ENCODE measurements at regions not wholly inside any gene's neighbourhood (a gene's known extent, or its start where the extent isn't known, plus 50 kb on each side); places are given as distances from the start of the nearest gene placed in this dataset.
A peak's percentile ranks its signal among the peaks of the same experiment; 100 is the strongest.

DNA sequence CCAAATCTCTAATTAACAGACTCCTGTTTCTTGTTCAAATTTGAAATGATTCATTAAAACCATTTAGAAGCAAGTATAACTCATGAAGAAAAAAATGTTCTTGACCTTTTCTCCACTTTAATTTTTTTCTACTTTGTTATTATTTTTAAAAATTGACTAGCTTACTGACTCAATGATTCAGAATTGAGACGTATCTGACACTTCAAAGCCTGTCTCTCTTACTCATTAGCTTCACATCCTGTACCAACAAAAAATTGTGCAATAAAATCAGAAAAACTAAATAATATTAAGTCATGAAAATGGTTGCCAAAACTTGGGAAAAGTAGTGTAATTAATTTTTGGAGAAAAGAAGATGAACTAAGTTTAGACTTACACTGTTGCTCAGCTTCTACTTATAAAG lies 331.2 kb downstream of the SLC16A7 start:
- Histone ChIP-seq H3K4me3 (ENCODE audit: low read depth, low read length) (peak overlapping the region; percentile 38; the same call in 1 of the 2 replicates), H3K27me3 (ENCODE audit: insufficient read depth, low read length) (no peaks in the 10 kb centered on the region), H3K36me3 (ENCODE audit: insufficient read depth, low read length) (no peaks in the 10 kb centered on the region; the same call in 1 of the 2 replicates), H3K4me1 (ENCODE audit: control insufficient read depth, insufficient read depth, low read length, unreplicated experiment) (peaks cover 33% of the 10 kb centered on the region), H3K79me2 (ENCODE audit: control insufficient read depth, insufficient read depth, low read length, unreplicated experiment) (no peaks in the 10 kb centered on the region), H2AFZ (ENCODE audit: low read length, unreplicated experiment) (peak overlapping the region; percentile 80), H3K27ac (ENCODE audit: low read depth, low read length) (peak overlapping the region; percentile 21)

DNA sequence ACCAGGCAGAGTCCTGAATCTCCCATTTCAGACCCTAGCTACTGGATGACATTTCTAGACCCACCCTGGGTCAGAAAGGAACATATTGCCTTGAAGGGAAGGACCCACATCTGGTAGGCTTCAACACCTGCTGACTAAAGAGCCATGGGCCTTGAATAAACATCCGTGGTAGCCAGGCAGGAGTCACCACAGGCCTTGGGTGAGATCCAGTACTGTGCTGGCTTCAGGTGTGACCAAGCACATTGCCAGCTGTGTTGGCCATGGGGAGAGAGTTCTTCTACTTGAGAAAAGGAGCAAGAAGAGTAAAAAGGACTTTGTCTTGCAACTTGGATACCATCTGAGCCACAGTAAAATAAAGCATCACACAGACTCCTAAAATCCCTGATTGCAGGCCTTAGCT lies 332.6 kb downstream of the SLC16A7 start:
- Histone ChIP-seq H3K27me3 (ENCODE audit: insufficient read depth, low read length) (no peaks in the 10 kb centered on the region), H2AFZ (ENCODE audit: low read length, unreplicated experiment) (no peak overlapping the region), H3K4me1 (ENCODE audit: control insufficient read depth, insufficient read depth, low read length, unreplicated experiment) (peaks cover 33% of the 10 kb centered on the region), H3K4me3 (ENCODE audit: low read depth, low read length) (peak overlapping the region; percentile 1; the same call in 1 of the 2 replicates), H3K79me2 (ENCODE audit: control insufficient read depth, insufficient read depth, low read length, unreplicated experiment) (no peaks in the 10 kb centered on the region), H3K36me3 (ENCODE audit: insufficient read depth, low read length) (peaks cover 3% of the 10 kb centered on the region; the same call in 1 of the 2 replicates), H3K27ac (ENCODE audit: low read depth, low read length) (peak overlapping the region; percentile 56)

DNA sequence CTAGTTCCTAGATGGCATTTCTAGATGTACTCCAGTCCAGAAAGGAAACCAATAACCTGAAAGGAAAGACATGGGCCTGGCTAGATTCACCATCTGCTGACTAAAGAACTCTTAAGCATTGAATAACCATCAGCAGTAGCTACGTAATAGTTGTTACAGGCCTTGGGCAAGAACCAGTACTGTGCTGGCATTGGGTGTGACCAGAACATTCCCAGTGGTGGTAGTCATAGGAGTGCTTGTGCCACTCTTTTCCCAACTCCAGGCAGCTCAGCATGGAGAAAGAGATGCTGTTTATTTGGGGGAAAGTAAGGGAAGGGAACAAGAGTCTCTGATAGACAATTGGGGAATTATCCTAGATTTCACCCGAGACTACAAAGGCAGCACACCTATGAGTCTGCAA lies 333.3 kb downstream of the SLC16A7 start:
- H3K27me3 ChIP-seq (ENCODE audit: insufficient read depth, low read length), result no peaks in the 10 kb centered on the region
- H3K27ac ChIP-seq (ENCODE audit: low read depth, low read length), result peak overlapping the region; percentile 56
- H3K79me2 ChIP-seq (ENCODE audit: control insufficient read depth, insufficient read depth, low read length, unreplicated experiment), result no peaks in the 10 kb centered on the region
- peaks cover 3% of the 10 kb centered on the region; the same call in 1 of the 2 replicates for H3K36me3 ChIP-seq (ENCODE audit: insufficient read depth, low read length)
- H2AFZ ChIP-seq (ENCODE audit: low read length, unreplicated experiment), result peak overlapping the region; percentile 67
- peaks cover 33% of the 10 kb centered on the region for H3K4me1 ChIP-seq (ENCODE audit: control insufficient read depth, insufficient read depth, low read length, unreplicated experiment)
- no peak overlapping the region for H3K4me3 ChIP-seq (ENCODE audit: low read depth, low read length)

DNA sequence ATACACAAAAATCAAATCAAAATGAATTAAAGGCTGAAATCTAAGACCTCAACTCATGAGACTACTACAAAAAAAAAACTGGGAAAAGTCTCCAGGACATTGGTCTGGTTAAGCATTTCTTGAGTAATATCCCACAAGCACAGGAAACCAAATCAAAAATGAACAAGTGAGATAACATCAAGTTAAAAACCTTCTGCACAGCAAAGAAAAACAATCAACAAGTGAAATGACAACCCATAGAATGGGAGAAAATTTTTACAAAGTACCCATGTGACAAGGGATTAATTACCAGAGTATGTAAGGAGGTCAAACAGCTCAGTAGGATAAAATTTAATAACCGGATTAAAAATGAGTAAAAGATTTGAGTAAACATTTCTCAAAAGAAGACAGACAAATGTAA lies 338.7 kb downstream of the SLC16A7 start:
- H3K4me3 ChIP-seq (ENCODE audit: low read depth, low read length), result no peak overlapping the region
- H3K36me3 ChIP-seq (ENCODE audit: insufficient read depth, low read length), result peaks cover 3% of the 10 kb centered on the region; the same call in 1 of the 2 replicates
- no peak overlapping the region for H3K27ac ChIP-seq (ENCODE audit: low read depth, low read length)
- no peaks in the 10 kb centered on the region for H3K27me3 ChIP-seq (ENCODE audit: insufficient read depth, low read length)
- H3K79me2 ChIP-seq (ENCODE audit: control insufficient read depth, insufficient read depth, low read length, unreplicated experiment), result no peaks in the 10 kb centered on the region
- no peak overlapping the region for H2AFZ ChIP-seq (ENCODE audit: low read length, unreplicated experiment)
- H3K4me1 ChIP-seq (ENCODE audit: control insufficient read depth, insufficient read depth, low read length, unreplicated experiment), result peaks cover 14% of the 10 kb centered on the region

DNA sequence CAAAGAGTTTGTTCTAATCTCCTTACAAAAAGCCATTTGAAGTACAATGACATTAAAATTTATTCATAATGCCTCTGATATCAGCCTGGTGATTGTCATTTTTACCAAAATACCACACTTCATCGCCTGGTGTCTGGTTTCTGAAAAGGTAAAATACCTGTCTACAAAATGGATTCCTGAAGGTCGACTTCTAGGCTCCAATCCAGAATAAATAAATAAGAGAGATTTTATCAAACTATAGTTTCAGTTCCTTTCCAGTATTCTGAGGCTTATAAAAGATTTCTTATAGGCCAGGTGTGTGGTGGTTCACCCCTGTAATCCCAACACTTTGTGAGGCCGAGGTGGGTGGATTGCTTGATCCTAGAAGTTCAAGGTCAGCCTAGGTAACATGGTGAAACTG lies 340.7 kb downstream of the SLC16A7 start:
- H3K27ac ChIP-seq (ENCODE audit: low read depth, low read length), result no peak overlapping the region
- H3K4me1 ChIP-seq (ENCODE audit: control insufficient read depth, insufficient read depth, low read length, unreplicated experiment), result peaks cover 19% of the 10 kb centered on the region
- no peaks in the 10 kb centered on the region for H3K27me3 ChIP-seq (ENCODE audit: insufficient read depth, low read length)

DNA sequence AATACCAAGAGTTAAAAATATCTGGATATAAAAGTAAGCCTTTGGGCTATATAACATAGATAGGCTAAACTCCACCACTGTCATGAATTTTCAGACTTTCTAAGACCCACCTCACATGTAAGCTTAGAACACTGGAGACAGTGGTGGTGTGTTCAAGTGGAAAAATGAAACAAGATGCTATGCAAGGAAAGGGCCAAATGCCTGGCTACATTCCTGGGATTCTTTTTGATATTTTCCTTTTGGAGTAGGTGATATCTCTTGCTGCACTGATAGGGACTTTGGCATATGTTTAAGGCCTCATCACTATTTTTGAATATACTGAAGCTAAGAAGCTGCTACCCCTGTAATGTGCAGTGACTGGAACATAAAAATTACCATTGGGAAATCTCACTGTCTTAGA lies 341.3 kb downstream of the SLC16A7 start:
- Histone ChIP-seq H3K4me1 (ENCODE audit: control insufficient read depth, insufficient read depth, low read length, unreplicated experiment) (peaks cover 20% of the 10 kb centered on the region), H3K27ac (ENCODE audit: low read depth, low read length) (no peak overlapping the region), H3K36me3 (ENCODE audit: insufficient read depth, low read length) (0 out of 2 replicates have a peak, but pooled peaks cover 3% of the 10 kb centered on the region)

More for the DNA sequence above, 340.7 kb downstream of the SLC16A7 start:
- Histone ChIP-seq H2AFZ (ENCODE audit: low read length, unreplicated experiment) (peak overlapping the region; percentile 24), H3K36me3 (ENCODE audit: insufficient read depth, low read length) (peaks cover 3% of the 10 kb centered on the region; the same call in 1 of the 2 replicates), H3K79me2 (ENCODE audit: control insufficient read depth, insufficient read depth, low read length, unreplicated experiment) (no peaks in the 10 kb centered on the region), H3K4me3 (ENCODE audit: low read depth, low read length) (no peak overlapping the region)

DNA sequence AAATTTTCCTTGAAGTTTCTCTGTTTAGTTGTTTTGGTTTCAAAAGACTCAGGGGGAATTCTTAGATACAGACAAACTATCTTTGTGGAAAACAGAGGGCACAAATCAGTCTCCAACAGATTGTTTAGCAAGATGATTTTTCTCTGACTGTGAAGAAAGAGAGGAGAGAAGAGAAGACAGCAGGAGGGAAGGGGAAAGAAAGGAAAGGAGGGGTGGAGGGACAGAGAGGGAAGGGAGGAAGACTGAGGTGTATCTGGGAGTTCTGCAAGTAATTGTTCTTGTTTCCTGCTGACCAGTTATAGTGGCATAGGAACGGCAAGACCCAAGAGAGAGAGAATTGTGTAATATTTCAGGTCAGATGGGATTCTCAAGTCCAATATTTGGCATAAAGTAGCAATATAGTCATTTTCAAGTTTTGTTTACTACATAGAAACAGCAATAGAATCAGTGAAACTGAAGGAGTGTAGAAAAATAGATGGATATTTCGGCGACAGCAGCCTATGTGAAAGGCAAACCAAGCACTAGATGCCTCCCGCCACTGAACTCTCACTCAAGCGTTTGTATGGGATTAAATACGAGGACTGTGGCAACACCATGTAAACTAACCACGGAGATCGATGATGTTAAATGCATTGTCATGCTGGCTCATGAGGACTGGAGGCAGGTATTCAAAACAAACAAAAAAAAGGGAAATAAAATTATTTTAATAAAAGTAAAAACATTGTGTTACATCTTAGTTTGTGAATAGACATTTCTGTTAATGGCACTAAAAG lies 342.5 kb downstream of the SLC16A7 start:
- Histone ChIP-seq H2AFZ (ENCODE audit: low read length, unreplicated experiment) (peak overlapping the region; percentile 26), H3K4me3 (ENCODE audit: low read depth, low read length) (no peak overlapping the region), H3K36me3 (ENCODE audit: insufficient read depth, low read length) (no peaks in the 10 kb centered on the region), H3K4me1 (ENCODE audit: control insufficient read depth, insufficient read depth, low read length, unreplicated experiment) (peaks cover 20% of the 10 kb centered on the region), H3K27ac (ENCODE audit: low read depth, low read length) (no peak overlapping the region), H3K27me3 (ENCODE audit: insufficient read depth, low read length) (no peaks in the 10 kb centered on the region), H3K79me2 (ENCODE audit: control insufficient read depth, insufficient read depth, low read length, unreplicated experiment) (no peaks in the 10 kb centered on the region)

More for the DNA sequence above, 341.3 kb downstream of the SLC16A7 start:
- Histone ChIP-seq H3K4me3 (ENCODE audit: low read depth, low read length) (no peak overlapping the region), H2AFZ (ENCODE audit: low read length, unreplicated experiment) (no peak overlapping the region), H3K27me3 (ENCODE audit: insufficient read depth, low read length) (no peaks in the 10 kb centered on the region), H3K79me2 (ENCODE audit: control insufficient read depth, insufficient read depth, low read length, unreplicated experiment) (no peaks in the 10 kb centered on the region)

DNA sequence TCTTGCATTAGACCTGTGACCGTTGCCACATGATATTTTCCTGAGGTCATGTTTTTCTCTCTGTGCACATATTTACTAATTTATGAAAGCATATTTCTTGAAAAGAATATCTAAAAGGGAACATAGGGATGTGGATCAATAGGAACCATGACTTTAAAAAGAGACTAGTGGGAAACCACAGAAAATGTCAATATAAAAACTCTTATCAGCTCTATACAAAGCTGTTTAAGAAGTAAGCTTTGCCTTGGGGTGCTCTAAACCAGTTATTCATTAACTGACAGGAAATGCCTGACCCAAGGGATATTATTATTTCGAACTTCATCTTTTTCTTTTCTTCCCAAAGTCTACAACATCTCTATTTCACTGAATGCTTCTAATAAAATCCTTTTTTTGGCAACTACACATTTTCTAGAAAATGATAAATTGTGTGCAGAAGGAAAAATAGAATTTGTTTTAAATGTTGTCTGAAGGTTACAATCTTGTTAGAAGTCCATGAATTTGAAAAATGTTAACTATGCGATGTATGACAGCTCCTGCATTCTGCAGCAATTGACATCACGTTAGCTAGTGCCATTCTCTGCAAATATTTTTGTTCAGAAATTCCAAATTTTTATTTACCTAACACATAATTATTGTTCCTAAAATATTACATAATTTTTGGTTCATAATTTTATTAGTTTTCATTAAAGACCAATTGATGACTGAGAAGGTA lies 345.0 kb downstream of the SLC16A7 start:
- Histone ChIP-seq H3K79me2 (ENCODE audit: control insufficient read depth, insufficient read depth, low read length, unreplicated experiment) (no peaks in the 10 kb centered on the region), H3K4me1 (ENCODE audit: control insufficient read depth, insufficient read depth, low read length, unreplicated experiment) (peaks cover 20% of the 10 kb centered on the region), H2AFZ (ENCODE audit: low read length, unreplicated experiment) (peak overlapping the region; percentile 17), H3K27ac (ENCODE audit: low read depth, low read length) (no peak overlapping the region), H3K27me3 (ENCODE audit: insufficient read depth, low read length) (no peaks in the 10 kb centered on the region), H3K36me3 (ENCODE audit: insufficient read depth, low read length) (no peaks in the 10 kb centered on the region), H3K4me3 (ENCODE audit: low read depth, low read length) (no peak overlapping the region)

DNA sequence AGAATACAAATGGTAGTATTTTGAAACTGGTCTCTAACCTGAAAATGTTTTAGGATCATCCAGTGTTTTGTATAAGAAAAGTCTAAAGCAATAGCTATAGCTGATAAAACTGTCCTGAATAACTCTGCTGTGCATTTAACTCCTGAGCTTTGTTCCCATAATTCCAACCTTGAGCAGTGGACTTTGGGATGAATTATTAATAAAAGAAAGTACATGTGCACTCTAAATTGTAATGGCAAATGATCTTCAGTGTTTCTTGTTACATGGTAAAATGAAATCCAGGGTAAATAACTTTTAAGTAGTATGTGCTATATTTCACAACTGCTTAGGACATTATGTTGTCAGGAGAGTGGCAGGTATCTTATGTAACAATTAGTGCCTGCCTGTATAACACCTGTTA lies 345.6 kb downstream of the SLC16A7 start:
- Histone ChIP-seq H3K27me3 (ENCODE audit: insufficient read depth, low read length) (no peaks in the 10 kb centered on the region), H3K4me1 (ENCODE audit: control insufficient read depth, insufficient read depth, low read length, unreplicated experiment) (peaks cover 20% of the 10 kb centered on the region), H2AFZ (ENCODE audit: low read length, unreplicated experiment) (no peak overlapping the region), H3K27ac (ENCODE audit: low read depth, low read length) (no peak overlapping the region), H3K36me3 (ENCODE audit: insufficient read depth, low read length) (no peaks in the 10 kb centered on the region), H3K79me2 (ENCODE audit: control insufficient read depth, insufficient read depth, low read length, unreplicated experiment) (no peaks in the 10 kb centered on the region), H3K4me3 (ENCODE audit: low read depth, low read length) (no peak overlapping the region)

DNA sequence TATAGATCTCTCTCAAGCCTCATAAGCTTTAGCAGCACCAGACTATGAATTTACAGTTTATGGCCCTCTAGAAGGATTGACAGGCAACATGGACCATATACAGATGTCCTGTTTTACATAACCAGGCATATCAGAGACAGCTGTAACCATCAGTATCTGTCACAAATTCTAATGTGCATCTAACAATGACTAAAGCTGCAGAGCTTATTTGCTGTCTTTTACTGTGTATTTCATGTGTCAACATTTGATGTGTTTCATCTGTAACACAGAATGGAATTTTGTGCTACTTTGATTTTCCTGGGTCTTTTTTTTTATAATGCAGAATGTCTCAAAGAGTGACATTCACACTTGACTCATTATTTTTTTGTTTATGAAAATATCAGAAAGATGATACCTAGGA lies 348.3 kb downstream of the SLC16A7 start:
- Histone ChIP-seq H2AFZ (ENCODE audit: low read length, unreplicated experiment) (no peak overlapping the region), H3K36me3 (ENCODE audit: insufficient read depth, low read length) (no peaks in the 10 kb centered on the region), H3K4me3 (ENCODE audit: low read depth, low read length) (no peak overlapping the region), H3K27me3 (ENCODE audit: insufficient read depth, low read length) (no peaks in the 10 kb centered on the region), H3K27ac (ENCODE audit: low read depth, low read length) (no peak overlapping the region), H3K79me2 (ENCODE audit: control insufficient read depth, insufficient read depth, low read length, unreplicated experiment) (no peaks in the 10 kb centered on the region), H3K4me1 (ENCODE audit: control insufficient read depth, insufficient read depth, low read length, unreplicated experiment) (peaks cover 10% of the 10 kb centered on the region)
